ENCODE measurements at regions not wholly inside any gene's neighbourhood (a gene's known extent, or its start where the extent isn't known, plus 50 kb on each side); places are given as distances from the start of the nearest gene placed in this dataset.

DNA sequence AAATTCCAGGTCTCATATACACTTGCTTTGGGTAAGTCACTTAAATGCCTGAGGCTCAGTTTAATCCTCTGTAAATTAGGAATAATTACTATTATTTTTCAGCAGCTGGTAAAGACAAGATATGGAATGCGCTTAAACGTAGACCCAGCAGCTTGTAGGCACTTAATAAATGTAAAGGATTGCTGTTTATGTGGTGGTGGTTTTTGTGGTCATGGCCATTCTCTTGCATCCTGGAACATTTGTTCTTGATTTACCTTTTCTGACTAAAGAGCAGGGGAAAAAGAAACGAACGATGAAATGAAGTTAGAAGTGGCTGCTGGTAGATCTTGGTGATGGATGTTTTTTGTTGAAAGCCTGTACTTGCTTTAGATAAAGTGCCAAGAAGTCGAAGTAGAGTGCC, 195.0 kb upstream of the FOXD3 start:
- Histone ChIP-seq H3K27ac (replicated peaks) (no peak overlapping the region), H3K4me3 (replicated peaks; ENCODE audit: insufficient read depth, low read length) (no peak overlapping the region), H3K27me3 (ENCODE audit: insufficient read depth, poor library complexity, severe bottlenecking) (peaks cover 2% of the 10 kb centered on the region)
- DNase-seq (ENCODE audit: low read depth in 1 of 2, low spot score in 1 of 2), result no peak
- no peak for TF ChIP-seq SPI1 (IDR thresholded peaks at IDR 0.05; ENCODE audit: borderline replicate concordance, low read depth)
- TF ChIP-seq, protein P1, sequence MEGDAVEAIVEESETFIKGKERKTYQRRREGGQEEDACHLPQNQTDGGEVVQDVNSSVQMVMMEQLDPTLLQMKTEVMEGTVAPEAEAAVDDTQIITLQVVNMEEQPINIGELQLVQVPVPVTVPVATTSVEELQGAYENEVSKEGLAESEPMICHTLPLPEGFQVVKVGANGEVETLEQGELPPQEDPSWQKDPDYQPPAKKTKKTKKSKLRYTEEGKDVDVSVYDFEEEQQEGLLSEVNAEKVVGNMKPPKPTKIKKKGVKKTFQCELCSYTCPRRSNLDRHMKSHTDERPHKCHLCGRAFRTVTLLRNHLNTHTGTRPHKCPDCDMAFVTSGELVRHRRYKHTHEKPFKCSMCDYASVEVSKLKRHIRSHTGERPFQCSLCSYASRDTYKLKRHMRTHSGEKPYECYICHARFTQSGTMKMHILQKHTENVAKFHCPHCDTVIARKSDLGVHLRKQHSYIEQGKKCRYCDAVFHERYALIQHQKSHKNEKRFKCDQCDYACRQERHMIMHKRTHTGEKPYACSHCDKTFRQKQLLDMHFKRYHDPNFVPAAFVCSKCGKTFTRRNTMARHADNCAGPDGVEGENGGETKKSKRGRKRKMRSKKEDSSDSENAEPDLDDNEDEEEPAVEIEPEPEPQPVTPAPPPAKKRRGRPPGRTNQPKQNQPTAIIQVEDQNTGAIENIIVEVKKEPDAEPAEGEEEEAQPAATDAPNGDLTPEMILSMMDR (IDR thresholded peaks at IDR 0.05; ENCODE audit: insufficient read depth, low read length), result no peak
- TF ChIP-seq, protein P2, sequence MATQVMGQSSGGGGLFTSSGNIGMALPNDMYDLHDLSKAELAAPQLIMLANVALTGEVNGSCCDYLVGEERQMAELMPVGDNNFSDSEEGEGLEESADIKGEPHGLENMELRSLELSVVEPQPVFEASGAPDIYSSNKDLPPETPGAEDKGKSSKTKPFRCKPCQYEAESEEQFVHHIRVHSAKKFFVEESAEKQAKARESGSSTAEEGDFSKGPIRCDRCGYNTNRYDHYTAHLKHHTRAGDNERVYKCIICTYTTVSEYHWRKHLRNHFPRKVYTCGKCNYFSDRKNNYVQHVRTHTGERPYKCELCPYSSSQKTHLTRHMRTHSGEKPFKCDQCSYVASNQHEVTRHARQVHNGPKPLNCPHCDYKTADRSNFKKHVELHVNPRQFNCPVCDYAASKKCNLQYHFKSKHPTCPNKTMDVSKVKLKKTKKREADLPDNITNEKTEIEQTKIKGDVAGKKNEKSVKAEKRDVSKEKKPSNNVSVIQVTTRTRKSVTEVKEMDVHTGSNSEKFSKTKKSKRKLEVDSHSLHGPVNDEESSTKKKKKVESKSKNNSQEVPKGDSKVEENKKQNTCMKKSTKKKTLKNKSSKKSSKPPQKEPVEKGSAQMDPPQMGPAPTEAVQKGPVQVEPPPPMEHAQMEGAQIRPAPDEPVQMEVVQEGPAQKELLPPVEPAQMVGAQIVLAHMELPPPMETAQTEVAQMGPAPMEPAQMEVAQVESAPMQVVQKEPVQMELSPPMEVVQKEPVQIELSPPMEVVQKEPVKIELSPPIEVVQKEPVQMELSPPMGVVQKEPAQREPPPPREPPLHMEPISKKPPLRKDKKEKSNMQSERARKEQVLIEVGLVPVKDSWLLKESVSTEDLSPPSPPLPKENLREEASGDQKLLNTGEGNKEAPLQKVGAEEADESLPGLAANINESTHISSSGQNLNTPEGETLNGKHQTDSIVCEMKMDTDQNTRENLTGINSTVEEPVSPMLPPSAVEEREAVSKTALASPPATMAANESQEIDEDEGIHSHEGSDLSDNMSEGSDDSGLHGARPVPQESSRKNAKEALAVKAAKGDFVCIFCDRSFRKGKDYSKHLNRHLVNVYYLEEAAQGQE (IDR thresholded peaks at IDR 0.05; ENCODE audit: insufficient replicate concordance, low read depth), result no peak
- TF ChIP-seq POLR2AphosphoS5 (IDR thresholded peaks at IDR 0.05; ENCODE audit: low read depth), result no peak
- no peak for TF ChIP-seq GABPA (IDR thresholded peaks at IDR 0.05; ENCODE audit: low read depth)

DNA sequence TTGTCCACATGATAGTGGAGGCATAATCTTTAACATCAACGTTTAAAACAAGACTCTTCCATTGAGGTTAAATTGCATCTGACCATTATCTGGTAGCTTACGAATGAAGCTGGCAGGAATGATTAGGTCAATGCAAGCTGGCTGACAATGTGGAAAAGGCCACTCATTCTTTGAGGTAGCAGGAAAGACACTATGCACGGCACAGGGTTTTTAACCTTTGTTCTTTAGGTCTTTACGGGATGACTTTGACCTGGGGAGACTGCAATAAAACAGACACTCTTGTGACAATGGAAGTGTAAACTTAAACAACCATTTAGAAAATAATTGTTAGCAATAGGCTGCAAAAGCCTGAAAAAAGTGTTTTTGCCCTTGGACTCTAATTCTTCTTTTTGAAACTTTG, 193.8 kb upstream of the FOXD3 start:
- no peak overlapping the region for H3K4me3 ChIP-seq (replicated peaks; ENCODE audit: insufficient read depth, low read length)
- no peak overlapping the region for H3K27ac ChIP-seq (replicated peaks)
- peaks cover 2% of the 10 kb centered on the region for H3K27me3 ChIP-seq (ENCODE audit: insufficient read depth, poor library complexity, severe bottlenecking)
- TF ChIP-seq, protein P2 (IDR thresholded peaks at IDR 0.05; ENCODE audit: insufficient replicate concordance, low read depth), result no peak
- TF ChIP-seq SPI1 (IDR thresholded peaks at IDR 0.05; ENCODE audit: borderline replicate concordance, low read depth) (no peak), POLR2AphosphoS5 (IDR thresholded peaks at IDR 0.05; ENCODE audit: low read depth) (no peak), GABPA (IDR thresholded peaks at IDR 0.05; ENCODE audit: low read depth) (no peak)
- TF ChIP-seq, protein P1 (IDR thresholded peaks at IDR 0.05; ENCODE audit: insufficient read depth, low read length), result no peak
- no peak for DNase-seq (ENCODE audit: low read depth in 1 of 2, low spot score in 1 of 2)

DNA sequence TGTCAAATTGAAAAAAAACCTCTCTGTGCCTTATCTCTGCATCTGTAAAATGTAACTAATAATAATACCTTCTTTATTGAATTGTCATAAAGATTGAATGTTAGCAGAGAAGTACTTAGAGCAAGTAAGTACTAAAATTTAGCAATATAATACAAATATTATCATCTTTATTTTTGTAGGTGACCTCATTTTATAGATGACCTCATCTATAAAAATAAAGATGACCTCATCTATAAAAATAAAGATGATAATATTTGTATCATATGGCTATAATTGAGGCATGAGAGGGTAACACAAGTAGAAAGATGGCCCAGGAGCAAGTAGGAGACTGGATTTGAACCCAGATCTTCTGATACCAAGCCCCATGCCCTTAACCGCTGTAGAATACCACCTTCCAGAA, 193.2 kb upstream of the FOXD3 start:
- TF ChIP-seq, protein P1 (IDR thresholded peaks at IDR 0.05; ENCODE audit: insufficient read depth, low read length), result no peak
- TF ChIP-seq POLR2AphosphoS5 (IDR thresholded peaks at IDR 0.05; ENCODE audit: low read depth) (no peak), GABPA (IDR thresholded peaks at IDR 0.05; ENCODE audit: low read depth) (no peak), SPI1 (IDR thresholded peaks at IDR 0.05; ENCODE audit: borderline replicate concordance, low read depth) (no peak)
- TF ChIP-seq, protein P2 (IDR thresholded peaks at IDR 0.05; ENCODE audit: insufficient replicate concordance, low read depth), result no peak
- H3K27me3 ChIP-seq (ENCODE audit: insufficient read depth, poor library complexity, severe bottlenecking), result peaks cover 2% of the 10 kb centered on the region

More for the DNA sequence above, 193.2 kb upstream of the FOXD3 start:
- no peak overlapping the region for H3K27ac ChIP-seq (replicated peaks)
- no peak overlapping the region for H3K4me3 ChIP-seq (replicated peaks; ENCODE audit: insufficient read depth, low read length)
- no peak for DNase-seq (ENCODE audit: low read depth in 1 of 2, low spot score in 1 of 2)
